SH-SY5Y (cell line): ENCODE measurements at regions not wholly inside any gene's neighbourhood (a gene's known extent, or its start where the extent isn't known, plus 50 kb on each side); places are given as distances from the start of the nearest gene placed in this dataset.
A peak's percentile ranks its signal among the peaks of the same experiment; 100 is the strongest.

Source experiments
- GATA2 ChIP-seq: IDR thresholded peaks from 2 replicates; pipeline ENCODE4 v1.6.1; 2011; ENCODE audit warnings: mild to moderate bottlenecking, low read depth, low read length
- GATA3 ChIP-seq: IDR thresholded peaks from 2 replicates; pipeline ENCODE4 v1.6.1; 2011; ENCODE audit warnings: low read depth, mild to moderate bottlenecking, low read length, moderate library complexity

DNA sequence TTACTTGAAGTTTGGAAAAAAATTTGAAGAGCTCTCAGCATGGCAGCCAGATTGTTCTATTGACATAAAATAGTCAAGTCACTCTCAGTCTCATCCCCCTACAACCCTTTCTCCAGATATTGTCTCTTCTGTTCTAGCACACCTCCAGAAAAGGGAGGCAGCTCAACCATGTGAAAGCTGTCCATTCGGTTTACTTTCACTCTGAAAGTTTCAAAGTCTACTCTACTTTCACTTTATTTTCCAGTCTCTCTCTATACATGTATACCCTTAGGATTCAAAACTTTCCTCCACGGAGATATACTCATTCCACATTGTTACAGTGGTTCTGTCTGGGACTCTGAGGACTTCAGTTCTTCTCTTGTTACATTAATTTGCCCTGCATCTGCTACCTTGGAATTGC lies 111.0 kb upstream of the STAC start:
- TF ChIP-seq GATA3 (no peak), GATA2 (no peak)

DNA sequence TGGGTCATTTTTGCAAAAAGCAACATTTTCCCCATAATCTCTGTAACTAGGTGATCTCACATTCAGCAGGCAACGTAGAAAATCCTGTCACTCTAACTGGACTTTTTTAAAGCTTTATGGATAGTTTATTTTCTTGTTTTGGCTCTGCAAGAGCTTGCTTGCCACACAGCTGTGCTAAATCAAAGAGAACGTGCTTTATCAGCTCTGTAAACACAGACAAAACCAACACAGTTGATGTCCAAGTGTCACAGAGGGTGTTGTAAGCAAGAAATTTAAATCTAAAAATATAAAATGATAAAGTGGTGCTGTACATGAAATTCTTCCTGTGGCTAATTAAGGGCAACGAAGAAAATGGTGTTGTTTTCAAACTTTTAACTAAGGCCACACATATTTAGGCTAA lies 97.5 kb upstream of the STAC start:
- TF ChIP-seq GATA3, result no peak
- TF ChIP-seq GATA2, result no peak

DNA sequence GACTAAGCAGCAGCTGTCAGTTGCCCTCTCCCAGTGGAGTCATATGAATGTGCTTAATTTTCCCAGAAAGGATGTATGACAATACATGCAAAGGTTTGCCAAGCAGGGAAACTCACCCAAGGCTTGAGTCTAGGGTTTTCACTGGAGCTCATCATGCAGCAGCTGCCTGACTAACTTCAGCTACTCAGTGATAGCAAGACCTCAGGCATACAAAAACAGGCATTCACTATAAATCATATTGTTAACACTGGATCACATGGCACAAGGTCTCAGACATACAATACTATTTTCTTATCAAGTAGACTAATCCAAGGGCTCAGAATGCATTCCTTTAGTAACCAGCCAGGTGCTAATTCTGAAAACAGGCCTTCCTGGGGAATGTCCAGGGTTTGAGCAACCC lies 85.0 kb upstream of the STAC start:
- TF ChIP-seq GATA3 (no peak), GATA2 (no peak)

DNA sequence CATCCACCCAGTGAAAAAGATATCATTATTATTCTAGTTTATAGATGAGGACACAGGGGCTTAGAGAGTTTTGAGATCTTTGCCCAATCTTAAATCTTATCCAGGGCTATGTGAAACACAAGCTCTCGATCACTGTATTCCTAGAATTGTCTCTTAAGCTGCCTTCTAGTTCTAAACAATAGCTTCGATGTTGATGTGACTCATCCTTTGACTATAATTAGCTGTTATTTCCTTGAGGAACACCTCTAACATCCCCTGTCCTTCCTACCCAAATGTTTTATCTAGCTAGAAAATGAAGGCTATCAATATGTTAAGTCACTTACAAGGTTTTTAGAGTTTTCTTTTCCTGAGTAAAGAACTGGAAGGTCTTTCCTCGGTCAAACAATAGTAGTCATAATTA lies 83.1 kb upstream of the STAC start:
- TF ChIP-seq GATA3, result no peak
- no peak for TF ChIP-seq GATA2

DNA sequence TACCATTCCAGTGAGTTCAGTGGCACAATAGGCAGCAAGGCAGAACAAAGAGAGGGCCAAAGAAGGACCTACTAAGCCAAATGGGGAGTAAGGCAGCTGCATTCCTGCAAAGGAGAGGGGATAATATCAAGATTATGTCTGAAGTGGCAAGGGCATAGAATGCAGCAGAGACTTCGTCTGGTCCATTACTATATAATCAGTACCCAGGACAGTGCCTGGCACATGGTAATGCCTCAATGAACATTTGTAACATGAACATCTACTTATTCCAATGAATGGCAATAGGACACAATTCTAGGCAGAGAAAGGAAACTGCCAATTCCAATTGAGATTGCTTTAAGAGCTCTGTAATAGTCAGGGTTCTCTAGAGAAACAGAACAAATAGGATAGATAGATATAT lies 82.1 kb upstream of the STAC start:
- TF ChIP-seq GATA3, result no peak
- TF ChIP-seq GATA2, result no peak

DNA sequence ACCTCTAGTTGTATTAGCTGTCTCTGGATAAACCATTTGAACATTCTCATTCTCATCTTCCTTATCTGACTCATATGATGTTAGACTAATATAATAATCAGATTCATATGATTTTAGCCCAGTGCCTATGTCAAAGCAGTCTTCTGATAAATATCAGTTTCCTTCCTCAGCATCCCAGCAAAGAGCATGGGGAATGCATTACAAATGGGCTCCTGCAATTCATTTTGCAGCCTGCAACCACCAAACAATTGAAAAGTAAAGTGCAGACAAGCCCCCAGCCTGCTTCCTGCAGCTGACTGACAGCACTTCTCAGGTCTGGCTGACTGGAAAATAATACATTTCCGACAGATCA lies 78.2 kb upstream of the STAC start:
- TF ChIP-seq GATA3 (peak; percentile 62), GATA2 (peak; percentile 63)

DNA sequence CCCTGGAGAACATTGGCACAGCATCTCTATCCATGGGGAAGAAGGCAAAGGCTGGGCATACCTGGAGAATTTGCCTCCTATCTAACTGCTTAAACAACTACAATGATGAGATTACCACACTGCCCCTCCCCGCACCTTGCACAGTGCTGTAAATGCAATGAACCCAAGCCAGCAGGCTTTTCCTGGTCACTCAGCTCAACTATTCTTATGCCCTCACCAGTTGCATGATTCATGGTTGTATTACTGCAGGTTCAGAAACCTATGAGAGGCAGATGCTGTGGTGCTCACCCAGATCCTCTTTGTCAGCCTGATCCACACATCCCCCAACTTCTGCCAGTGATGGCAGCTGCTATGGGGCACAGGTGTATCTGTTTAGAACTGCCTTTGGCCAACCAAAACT lies 77.7 kb upstream of the STAC start:
- TF ChIP-seq GATA2, result no peak
- TF ChIP-seq GATA3, result no peak

DNA sequence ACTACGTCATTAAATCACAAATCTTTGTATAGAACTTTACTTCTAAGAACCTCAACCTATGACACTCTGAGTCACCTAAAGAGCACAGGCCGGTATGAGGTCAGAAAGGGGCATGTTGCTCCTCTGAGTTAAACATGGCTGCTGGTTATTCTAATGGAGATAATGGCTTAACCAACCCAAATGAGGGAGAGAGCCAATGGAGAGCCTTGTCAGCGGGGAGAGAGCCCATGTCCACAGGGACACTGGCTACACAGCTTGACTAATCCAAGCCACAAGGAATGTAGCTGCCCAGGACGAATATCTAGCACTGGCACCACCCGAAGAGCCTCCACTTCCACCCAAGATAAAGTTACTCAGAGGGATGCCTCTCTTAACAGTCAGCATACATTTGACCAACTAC lies 77.0 kb upstream of the STAC start:
- TF ChIP-seq GATA3, result no peak
- TF ChIP-seq GATA2, result no peak

DNA sequence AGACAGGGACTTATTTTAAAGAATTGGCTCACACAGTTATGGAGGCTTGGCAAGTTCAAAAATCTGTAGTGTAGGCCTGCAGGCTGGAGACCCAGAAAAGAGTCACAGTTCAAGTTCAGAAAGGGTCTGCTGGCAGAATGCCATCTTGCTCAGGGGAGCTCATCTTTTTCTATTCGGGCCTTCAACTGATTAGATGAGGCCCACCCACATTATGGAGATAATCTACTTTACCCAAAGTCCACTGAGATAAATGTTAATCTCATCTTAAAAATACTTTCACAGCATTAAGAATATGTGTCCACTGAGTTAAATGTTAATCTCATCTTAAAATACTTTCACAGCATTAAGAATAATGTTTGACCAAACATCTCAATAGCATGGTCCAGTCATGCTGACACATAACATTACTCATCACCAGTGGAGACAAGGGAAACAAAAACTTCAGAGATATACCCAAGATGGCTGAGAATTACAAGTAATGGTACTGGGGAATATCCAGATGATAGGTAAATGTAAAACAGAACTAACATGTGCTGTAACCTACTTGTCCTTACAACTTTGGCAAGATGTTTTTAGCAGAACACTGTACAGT lies 74.3 kb upstream of the STAC start:
- TF ChIP-seq GATA2 (no peak), GATA3 (no peak)

DNA sequence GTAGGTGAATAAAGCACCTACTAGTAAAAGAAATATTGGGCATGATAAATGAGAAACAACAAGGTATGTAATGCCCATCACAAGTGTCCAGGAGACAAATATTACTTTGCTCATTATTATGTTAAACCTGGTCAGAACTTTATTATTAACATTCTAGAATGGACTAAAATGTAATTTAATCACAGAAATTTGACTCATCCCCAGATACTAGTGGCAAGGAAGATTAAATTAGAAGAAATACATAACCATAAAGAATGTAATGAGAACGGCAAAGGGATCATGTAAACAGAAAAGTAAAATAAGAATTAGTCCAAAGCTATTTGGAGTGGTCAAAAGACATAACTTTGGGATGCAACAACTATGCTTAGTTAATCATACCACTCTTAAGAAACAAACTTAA lies 71.2 kb upstream of the STAC start:
- TF ChIP-seq GATA2, result no peak
- TF ChIP-seq GATA3, result no peak

DNA sequence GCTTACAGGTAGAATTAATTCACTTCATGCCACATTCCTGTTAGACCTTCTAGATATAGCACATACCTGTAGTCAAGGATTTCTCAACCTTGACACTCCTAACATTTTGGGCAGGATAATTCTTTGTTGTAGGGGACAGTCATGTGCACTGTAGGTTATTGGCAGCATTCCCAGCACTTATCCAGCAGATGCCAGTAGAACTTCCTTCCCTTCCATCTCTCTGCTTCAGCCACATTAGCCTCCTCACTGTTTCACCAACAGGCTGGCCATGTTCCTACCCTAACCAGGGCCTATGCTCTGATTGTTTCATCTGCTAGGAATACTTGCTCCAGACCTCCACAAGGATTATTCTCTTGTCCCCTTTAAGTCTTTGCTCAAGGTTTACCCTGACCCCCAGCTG lies 68.0 kb upstream of the STAC start:
- no peak for TF ChIP-seq GATA2
- TF ChIP-seq GATA3, result no peak

DNA sequence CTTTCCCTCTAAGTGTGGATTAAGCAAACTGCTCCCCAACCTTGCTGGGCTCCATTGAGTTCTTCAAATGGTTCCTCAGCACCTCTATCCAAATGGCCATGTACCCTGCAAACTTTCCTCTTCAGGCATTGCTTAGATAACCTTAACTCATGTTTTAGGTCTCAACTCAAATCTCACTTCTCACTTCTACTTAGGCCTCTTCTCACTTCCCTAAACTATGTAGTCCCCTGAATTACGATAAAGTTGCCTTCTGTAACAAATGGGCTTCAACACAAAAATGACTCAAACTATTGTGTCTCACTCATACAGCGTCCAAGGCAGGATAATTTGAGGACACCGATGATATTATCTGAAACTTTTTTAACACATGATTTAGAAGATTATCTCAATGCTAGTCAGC lies 62.4 kb upstream of the STAC start:
- no peak for TF ChIP-seq GATA3
- TF ChIP-seq GATA2, result no peak

DNA sequence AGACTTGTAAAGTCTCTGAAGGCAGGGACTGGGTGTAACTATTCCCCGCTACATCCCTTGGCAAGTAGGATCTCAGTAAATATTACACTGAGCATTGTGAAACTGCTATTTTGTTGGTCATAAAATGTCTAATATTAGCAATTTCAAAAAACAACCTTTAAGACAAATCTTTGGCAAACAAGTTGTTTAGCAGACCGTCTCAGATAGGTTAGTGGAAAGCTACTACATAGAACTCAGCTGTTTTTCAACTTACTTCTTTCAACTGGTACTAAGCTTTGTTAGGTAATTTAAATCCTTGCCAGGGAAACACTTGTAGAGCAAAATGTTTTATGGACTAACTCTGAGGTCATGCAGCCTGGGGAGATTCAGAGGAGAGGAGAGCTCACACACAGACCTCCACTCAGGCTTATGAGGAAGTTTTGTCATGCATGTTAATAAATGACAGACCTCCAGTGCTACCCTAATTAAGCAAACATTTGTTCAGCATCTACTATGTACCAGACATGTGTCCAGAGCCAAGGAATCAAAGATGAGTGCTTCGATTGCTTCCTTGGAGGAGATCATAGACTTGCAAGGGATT lies 61.6 kb upstream of the STAC start:
- TF ChIP-seq GATA3, result no peak
- TF ChIP-seq GATA2, result no peak

DNA sequence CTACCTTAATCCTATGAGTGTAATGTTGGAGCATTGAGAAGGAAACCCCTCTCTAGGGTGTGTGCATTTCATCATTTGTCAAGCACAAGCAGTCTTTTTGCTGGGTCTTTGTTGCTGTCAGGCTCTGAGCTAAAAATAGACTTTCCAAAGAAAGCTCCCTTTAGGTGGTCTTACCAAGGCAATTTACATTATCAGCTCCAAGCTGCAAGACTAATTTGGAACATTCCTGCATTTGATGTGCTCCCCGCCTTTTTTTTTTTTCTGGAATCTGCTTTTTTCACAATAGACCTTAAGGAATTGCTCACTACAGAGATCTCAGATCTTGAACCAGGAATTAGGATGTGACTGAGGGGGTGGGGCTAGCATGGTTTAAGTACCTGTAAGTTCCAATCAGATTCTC lies 60.6 kb upstream of the STAC start:
- TF ChIP-seq GATA2 (no peak), GATA3 (no peak)
